Endothelial cell of umbilical vein (primary cell): ENCODE measurements at regions not wholly inside any gene's neighbourhood (a gene's known extent, or its start where the extent isn't known, plus 50 kb on each side); places are given as distances from the start of the nearest gene placed in this dataset.
"Not testable (repeated sequence)": the region's sequence is repeated elsewhere in the genome, so short reads cannot be mapped to it uniquely, and the experiment has no call there.

Experiments used
- BruUV-seq: library from RNA; stranded (reverse); fragments of 400-500 nt; replicated peaks from 2 replicates; lab custom pipeline; 2021; lab: Mats Ljungman, UMichigan
- CTCF ChIA-PET: fragments of 300-600, 350-600 bp; sonication (Branson Sonifier 250); formaldehyde crosslinking; loops from one replicate; lab custom pipeline; 2021; ENCODE audit warnings: antibody characterized with exemption, inconsistent platforms; lab: Charles Lee
- POLR2A ChIA-PET: fragments of 300-600, 350-600 bp; sonication (Branson Sonifier 250); formaldehyde crosslinking; loops from one replicate; lab custom pipeline; 2021; ENCODE audit warnings: antibody characterized with exemption, inconsistent platforms; lab: Charles Lee
- DNase-seq: peaks from one replicate; pipeline ENCODE4 v3.0.0-alpha.2; 2011; ENCODE audit warnings: low read depth, low spot score
- FAIRE-seq: peaks from 2 replicates; lab custom pipeline; 2011; peaks lifted over from hg19 to GRCh38; lab: Jason Lieb, UNC
- H2AFZ ChIP-seq: 2 replicates; pipeline ENCODE4 v1.6.0; 2012; ENCODE audit warnings: low read depth, low read length, control low read depth, inconsistent platforms
- H3K27ac ChIP-seq: 2 replicates; pipeline ENCODE4 v1.5.1; 2011; ENCODE audit warnings: low read depth, mild to moderate bottlenecking, control low read depth, low read length, moderate library complexity; ENCODE audit not compliant: insufficient read depth
- H3K27me3 ChIP-seq, 2 experiments: 2 replicates each; pipeline versions ENCODE4 v1.6.0 to v1.6.1; 2011; ENCODE audit warnings: low read length in 2 of 2, mixed read lengths in 1 of 2; ENCODE audit not compliant: control insufficient read depth in 2 of 2, insufficient read depth in 2 of 2
- H3K36me3 ChIP-seq, 2 experiments: 2 replicates in 1 of 2; 3 replicates in 1 of 2; pipeline ENCODE4 v1.5.1; 2011; ENCODE audit warnings: low read length in 2 of 2, mild to moderate bottlenecking in 1 of 2, moderate library complexity in 1 of 2; ENCODE audit not compliant: control insufficient read depth in 2 of 2, insufficient read depth in 2 of 2; ENCODE audit errors: extremely low read depth in 1 of 2
- H3K4me1 ChIP-seq: 3 replicates; pipeline ENCODE4 v1.5.1; 2011; ENCODE audit warnings: mild to moderate bottlenecking, low read length; ENCODE audit not compliant: control insufficient read depth, insufficient read depth; ENCODE audit errors: extremely low read depth
- H3K4me2 ChIP-seq: 2 replicates; pipeline ENCODE4 v1.6.1; 2011; ENCODE audit warnings: low read length, control low read depth, mixed read lengths; ENCODE audit not compliant: insufficient read depth
- H3K4me3 ChIP-seq, 3 experiments: fragments of 200-600 bp in 1 of 3; sonication (generic), shearing (Covaris generic) in 1 of 3; replicated peaks in 1 of 3; 2 replicates each; pipeline ENCODE4 v1.5.1; 2011 to 2016; ENCODE audit warnings: control low read depth in 3 of 3, low read length in 3 of 3, mild to moderate bottlenecking in 2 of 3, inconsistent platforms in 1 of 3, low read depth in 1 of 3, moderate library complexity in 1 of 3; ENCODE audit not compliant: insufficient read depth in 1 of 3
- H3K79me2 ChIP-seq: 2 replicates; pipeline ENCODE4 v1.6.0; 2012; ENCODE audit warnings: low read length, inconsistent platforms; ENCODE audit not compliant: control insufficient read depth, insufficient read depth
- H3K9ac ChIP-seq: replicated peaks from 2 replicates; pipeline ENCODE3; 2011; ENCODE audit warnings: low read length, control low read depth; ENCODE audit not compliant: insufficient read depth; ENCODE audit errors: extremely low read depth
- H3K9me1 ChIP-seq: replicated peaks from 3 replicates; pipeline ENCODE4 v1.6.0; 2011; ENCODE audit warnings: mild to moderate bottlenecking, low read length; ENCODE audit not compliant: control insufficient read depth, insufficient read depth; ENCODE audit errors: extremely low read depth
- H3K9me3 ChIP-seq: replicated peaks from 2 replicates; pipeline ENCODE4 v1.5.1; 2012; ENCODE audit warnings: low read length, inconsistent platforms; ENCODE audit not compliant: control insufficient read depth, insufficient read depth
- H4K20me1 ChIP-seq: replicated peaks from 2 replicates; pipeline ENCODE3; 2011; ENCODE audit warnings: mild to moderate bottlenecking, low read length; ENCODE audit not compliant: control insufficient read depth, insufficient read depth; ENCODE audit errors: extremely low read depth
- EZH2 ChIP-seq: IDR thresholded peaks from 2 replicates; pipeline ENCODE4 v1.6.1; 2012; ENCODE audit warnings: borderline replicate concordance, low read depth, mild to moderate bottlenecking, moderate library complexity, low read length, inconsistent platforms; ENCODE audit not compliant: severe bottlenecking
- FOS ChIP-seq: IDR thresholded peaks from 2 replicates; pipeline ENCODE4 v1.6.1; 2011; ENCODE audit warnings: mild to moderate bottlenecking, low read length, moderate library complexity, borderline replicate concordance; ENCODE audit not compliant: insufficient read depth
- GATA2 ChIP-seq: IDR thresholded peaks from 2 replicates; pipeline ENCODE4 v1.7.0; 2011; ENCODE audit warnings: low read depth, mild to moderate bottlenecking, moderate library complexity, mixed read lengths, low read length; ENCODE audit not compliant: insufficient read length, insufficient read depth
- JUN ChIP-seq: IDR thresholded peaks from 2 replicates; pipeline ENCODE4 v1.6.1; 2011; ENCODE audit warnings: borderline replicate concordance, low read depth; ENCODE audit not compliant: insufficient read length, insufficient read depth
- POLR2A ChIP-seq: IDR thresholded peaks from 2 replicates; pipeline ENCODE4 v1.6.1; 2012; ENCODE audit warnings: low read depth, mild to moderate bottlenecking, control low read depth, low read length
- POLR2AphosphoS5 ChIP-seq: IDR thresholded peaks from 2 replicates; pipeline ENCODE4 v1.6.1; 2012; ENCODE audit warnings: low read depth, mild to moderate bottlenecking, control low read depth, low read length, moderate library complexity; ENCODE audit not compliant: insufficient read depth
- dilution Hi-C: fragments of 300-500 bp; cut with MboI; formaldehyde crosslinking; loops from one replicate; pipeline ENCODE4 v1.15.0; 2019; ENCODE audit warnings: low sequenced_read_pairs; ENCODE audit not compliant: extremely low pct_ligation_motif_present
- intact Hi-C: fragments of 100-400 bp; cut with micrococcal nuclease; formaldehyde crosslinking; loops from one replicate; pipeline ENCODE4 v1.10.0; 2022
- TF ChIP-seq, protein P1 (sequence below), 2 donors: IDR thresholded peaks; 1 replicate in 1 of 2; 2 replicates in 1 of 2; pipeline ENCODE4 v1.5.1; 2011; ENCODE audit warnings: low read length in 2 of 2, mild to moderate bottlenecking in 2 of 2, moderate library complexity in 2 of 2, control low read depth in 1 of 2, inconsistent platforms in 1 of 2, low read depth in 1 of 2; ENCODE audit not compliant: insufficient read depth in 1 of 2; ENCODE audit errors: extremely low read depth in 1 of 2
- TF ChIP-seq, protein P2 (sequence below): IDR thresholded peaks from 2 replicates; pipeline ENCODE4 v1.6.1; 2011; ENCODE audit not compliant: insufficient read depth, insufficient read length

DNA sequence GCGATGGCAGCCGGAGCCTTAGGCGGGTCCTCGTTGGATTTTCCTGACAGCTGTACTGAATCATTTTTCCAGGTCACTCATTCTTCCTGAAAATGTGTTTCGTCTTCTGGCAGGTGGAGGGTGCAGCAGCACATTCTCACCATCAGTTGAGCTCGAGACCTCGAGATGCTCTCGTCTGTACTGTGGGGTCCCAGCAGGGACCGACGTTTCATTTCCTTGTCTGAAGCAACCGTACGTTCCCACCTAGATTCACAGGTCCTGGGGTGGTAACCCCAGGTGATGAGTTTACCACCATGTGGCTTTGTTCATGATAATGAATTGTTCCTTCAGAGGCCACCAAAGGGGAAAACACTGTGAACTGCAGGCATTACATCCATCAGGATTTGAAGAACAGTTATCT is 298.5 kb upstream of the FOXK1 start:
- no peaks in the 10 kb centered on the region for H3K79me2 ChIP-seq
- no peak overlapping the region for H3K9ac ChIP-seq
- no peaks in the 10 kb centered on the region for H3K27me3 ChIP-seq
- DNase-seq: no peak
- ChIA-PET CTCF (no interaction called here), POLR2A (no interaction called here)
- no peaks in the 10 kb centered on the region for H3K9me1 ChIP-seq
- no TSS peak for BruUV-seq
- no peak overlapping the region for H2AFZ ChIP-seq
- no peak overlapping the region for H3K27ac ChIP-seq
- dilution Hi-C loops (no loop called here), intact Hi-C loops (no loop called here)
- H4K20me1 ChIP-seq: no peaks in the 10 kb centered on the region
- peaks cover 3% of the 10 kb centered on the region for H3K9me3 ChIP-seq
- no peak overlapping the region for H3K4me3 ChIP-seq
- FAIRE-seq: no peak
- H3K4me2 ChIP-seq: no peak overlapping the region
- no peaks in the 10 kb centered on the region for H3K36me3 ChIP-seq
- H3K4me1 ChIP-seq: no peaks in the 10 kb centered on the region
- TF ChIP-seq, protein P1, sequence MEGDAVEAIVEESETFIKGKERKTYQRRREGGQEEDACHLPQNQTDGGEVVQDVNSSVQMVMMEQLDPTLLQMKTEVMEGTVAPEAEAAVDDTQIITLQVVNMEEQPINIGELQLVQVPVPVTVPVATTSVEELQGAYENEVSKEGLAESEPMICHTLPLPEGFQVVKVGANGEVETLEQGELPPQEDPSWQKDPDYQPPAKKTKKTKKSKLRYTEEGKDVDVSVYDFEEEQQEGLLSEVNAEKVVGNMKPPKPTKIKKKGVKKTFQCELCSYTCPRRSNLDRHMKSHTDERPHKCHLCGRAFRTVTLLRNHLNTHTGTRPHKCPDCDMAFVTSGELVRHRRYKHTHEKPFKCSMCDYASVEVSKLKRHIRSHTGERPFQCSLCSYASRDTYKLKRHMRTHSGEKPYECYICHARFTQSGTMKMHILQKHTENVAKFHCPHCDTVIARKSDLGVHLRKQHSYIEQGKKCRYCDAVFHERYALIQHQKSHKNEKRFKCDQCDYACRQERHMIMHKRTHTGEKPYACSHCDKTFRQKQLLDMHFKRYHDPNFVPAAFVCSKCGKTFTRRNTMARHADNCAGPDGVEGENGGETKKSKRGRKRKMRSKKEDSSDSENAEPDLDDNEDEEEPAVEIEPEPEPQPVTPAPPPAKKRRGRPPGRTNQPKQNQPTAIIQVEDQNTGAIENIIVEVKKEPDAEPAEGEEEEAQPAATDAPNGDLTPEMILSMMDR (IDR thresholded peaks at IDR 0.05; ENCODE audit: extremely low read depth in 1 of 2, insufficient read depth in 1 of 2, low read depth in 1 of 2, low read length in 2 of 2): no peak
- no peak for TF ChIP-seq EZH2
- TF ChIP-seq POLR2AphosphoS5: no peak
- TF ChIP-seq FOS: no peak
- TF ChIP-seq, protein P2, sequence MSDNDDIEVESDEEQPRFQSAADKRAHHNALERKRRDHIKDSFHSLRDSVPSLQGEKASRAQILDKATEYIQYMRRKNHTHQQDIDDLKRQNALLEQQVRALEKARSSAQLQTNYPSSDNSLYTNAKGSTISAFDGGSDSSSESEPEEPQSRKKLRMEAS: no peak
- TF ChIP-seq POLR2A: no peak

DNA sequence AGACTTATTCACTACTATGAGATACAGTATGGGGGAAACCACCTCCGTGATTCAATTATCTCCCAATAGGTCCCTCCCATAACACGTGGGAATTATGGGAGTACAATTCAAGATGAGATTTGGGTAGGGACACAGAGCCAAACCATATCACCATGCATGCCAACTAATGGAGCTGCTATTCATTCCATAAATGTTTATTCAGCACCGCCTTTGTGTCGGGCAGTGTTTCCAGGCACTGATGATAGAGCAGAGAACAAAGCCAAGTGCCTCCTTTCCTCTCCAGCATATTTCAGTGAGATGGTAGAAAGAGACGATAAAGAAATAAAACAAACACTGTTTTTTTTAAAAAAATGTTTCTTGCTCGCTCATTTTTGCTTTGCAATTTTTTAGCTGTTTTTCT is 295.9 kb upstream of the FOXK1 start:
- ChIA-PET POLR2A (no interaction called here), CTCF (no interaction called here)
- BruUV-seq: no TSS peak
- TF ChIP-seq GATA2 (no peak), JUN (no peak), EZH2 (no peak)
- TF ChIP-seq, protein P2: no peak
- H3K27me3 ChIP-seq: no peaks in the 10 kb centered on the region
- H3K79me2 ChIP-seq: no peaks in the 10 kb centered on the region
- no peak for FAIRE-seq
- H3K27ac ChIP-seq: no peak overlapping the region
- no peaks in the 10 kb centered on the region for H3K9me1 ChIP-seq
- intact Hi-C loops (no loop called here), dilution Hi-C loops (no loop called here)
- no peak overlapping the region for H3K9ac ChIP-seq
- no peak for DNase-seq
- H2AFZ ChIP-seq: no peak overlapping the region
- no peak overlapping the region for H3K4me2 ChIP-seq
- no peaks in the 10 kb centered on the region for H3K4me1 ChIP-seq
- H3K9me3 ChIP-seq: peaks cover 3% of the 10 kb centered on the region
- H4K20me1 ChIP-seq: no peaks in the 10 kb centered on the region
- H3K36me3 ChIP-seq: no peaks in the 10 kb centered on the region
- H3K4me3 ChIP-seq: no peak overlapping the region

DNA sequence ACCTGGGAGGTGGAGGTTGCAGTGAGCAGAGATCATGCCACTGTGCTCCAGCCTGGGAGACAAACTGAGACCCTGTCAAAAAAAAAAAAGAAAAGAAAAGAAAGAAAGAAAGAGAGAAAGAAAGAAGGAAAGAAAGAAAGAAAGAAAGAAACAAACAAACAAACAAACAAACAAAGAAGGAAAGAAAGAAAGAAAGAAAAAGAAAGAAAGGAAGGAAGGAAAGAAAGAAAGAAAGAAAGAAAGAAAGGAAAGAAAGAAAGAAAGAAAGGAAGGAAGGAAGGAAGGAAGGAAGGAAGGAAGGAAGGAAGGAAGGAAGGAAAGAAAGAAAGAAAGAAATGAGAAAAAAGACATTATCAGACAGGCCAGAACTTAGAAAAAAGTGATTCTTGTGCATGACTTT is 291.0 kb upstream of the FOXK1 start:
- H3K79me2 ChIP-seq, H3K27me3 ChIP-seq, H3K9ac ChIP-seq, dilution Hi-C loops, H3K4me3 ChIP-seq, H2AFZ ChIP-seq, H3K4me1 ChIP-seq, H3K36me3 ChIP-seq, intact Hi-C loops, H3K27ac ChIP-seq, DNase-seq, H3K9me3 ChIP-seq, H4K20me1 ChIP-seq, H3K9me1 ChIP-seq, CTCF ChIA-PET, BruUV-seq, H3K4me2 ChIP-seq, POLR2A ChIA-PET, FAIRE-seq: not testable (repeated sequence)
